ENCODE measurements at regions not wholly inside any gene's neighbourhood (a gene's known extent, or its start where the extent isn't known, plus 50 kb on each side); places are given as distances from the start of the nearest gene placed in this dataset.

- no peak for DNase-seq
These were observed 161.0 kb downstream of the HERPUD2 start for GRCh38 chr7:35533902-35534301.

GRCh38 chr7:35530124-35531109 is 164.5 kb downstream of the HERPUD2 start:
- DNase-seq, result no peak

GRCh38 chr7:35529713-35530112 is 165.2 kb downstream of the HERPUD2 start:
- DNase-seq, result no peak

- no peak for DNase-seq
These were observed 166.5 kb downstream of the HERPUD2 start for GRCh38 chr7:35528381-35528977.

- no peak for DNase-seq
These were observed 168.3 kb downstream of the HERPUD2 start for GRCh38 chr7:35526645-35527044.

- DNase-seq, result no peak
These were observed 170.7 kb downstream of the HERPUD2 start for GRCh38 chr7:35524112-35524804.

- DNase-seq, result no peak
These were observed 171.6 kb downstream of the HERPUD2 start for GRCh38 chr7:35523292-35523691.

GRCh38 chr7:35522697-35523096 is 172.2 kb downstream of the HERPUD2 start:
- no peak for DNase-seq

- no peak for DNase-seq
These were observed 173.0 kb downstream of the HERPUD2 start for GRCh38 chr7:35521941-35522340.

- DNase-seq, result no peak
These were observed 173.9 kb downstream of the HERPUD2 start for GRCh38 chr7:35520810-35521625.

- DNase-seq, result no peak
These were observed 174.7 kb downstream of the HERPUD2 start for GRCh38 chr7:35519971-35520809.

GRCh38 chr7:35518767-35519166 is 176.2 kb downstream of the HERPUD2 start:
- no peak for DNase-seq

- no peak for DNase-seq
These were observed 178.4 kb downstream of the HERPUD2 start for GRCh38 chr7:35516498-35516897.

GRCh38 chr7:35513828-35514227 is 181.1 kb downstream of the HERPUD2 start:
- no peak for DNase-seq

GRCh38 chr7:35513195-35513594 is 181.7 kb downstream of the HERPUD2 start:
- DNase-seq, result no peak

- DNase-seq, result no peak
These were observed 182.2 kb downstream of the HERPUD2 start for GRCh38 chr7:35512716-35513115.

GRCh38 chr7:35508623-35509400 is 186.1 kb downstream of the HERPUD2 start:
- no peak for DNase-seq

GRCh38 chr7:35505066-35505465 is 189.9 kb downstream of the HERPUD2 start:
- no peak for DNase-seq

GRCh38 chr7:35504365-35504764 is 190.6 kb downstream of the HERPUD2 start:
- DNase-seq, result no peak

- no peak for DNase-seq
These were observed 193.3 kb downstream of the HERPUD2 start for GRCh38 chr7:35501681-35502080.

- DNase-seq, result no peak
These were observed 195.7 kb downstream of the HERPUD2 start for GRCh38 chr7:35499226-35499625.

Measured in cerebellar nuclear complex (tissue), 1 donor.